ENCODE measurements at regions not wholly inside any gene's neighbourhood (a gene's known extent, or its start where the extent isn't known, plus 50 kb on each side); places are given as distances from the start of the nearest gene placed in this dataset.

- H3K4me3 ChIP-seq (ENCODE audit: low read depth, low read length): no peak overlapping the region
- no peaks in the 10 kb centered on the region for H3K27me3 ChIP-seq (ENCODE audit: control insufficient read depth, insufficient read depth, low read length)
- no peak for TF ChIP-seq CTCF (IDR thresholded peaks at IDR 0.05; ENCODE audit: insufficient read depth, low read length, severe bottlenecking)
- no peaks in the 10 kb centered on the region for H3K36me3 ChIP-seq (ENCODE audit: control insufficient read depth, insufficient read depth, low read length)
- no peak for FAIRE-seq
- DNase-seq (ENCODE audit: low read depth): peak; percentile 93
Measured at GRCh38 chr6:53744321-53744720, 50.5 kb upstream of the LRRC1 start.

GRCh38 chr6:53741034-53741823 lies 53.6 kb upstream of the LRRC1 start:
- DNase-seq (ENCODE audit: low read depth) (no peak), FAIRE-seq (no peak)
- no peak overlapping the region for H3K4me3 ChIP-seq (ENCODE audit: low read depth, low read length)
- H3K27me3 ChIP-seq (ENCODE audit: control insufficient read depth, insufficient read depth, low read length): no peaks in the 10 kb centered on the region
- TF ChIP-seq CTCF (IDR thresholded peaks at IDR 0.05; ENCODE audit: insufficient read depth, low read length, severe bottlenecking): no peak
- no peaks in the 10 kb centered on the region for H3K36me3 ChIP-seq (ENCODE audit: control insufficient read depth, insufficient read depth, low read length)

DNA sequence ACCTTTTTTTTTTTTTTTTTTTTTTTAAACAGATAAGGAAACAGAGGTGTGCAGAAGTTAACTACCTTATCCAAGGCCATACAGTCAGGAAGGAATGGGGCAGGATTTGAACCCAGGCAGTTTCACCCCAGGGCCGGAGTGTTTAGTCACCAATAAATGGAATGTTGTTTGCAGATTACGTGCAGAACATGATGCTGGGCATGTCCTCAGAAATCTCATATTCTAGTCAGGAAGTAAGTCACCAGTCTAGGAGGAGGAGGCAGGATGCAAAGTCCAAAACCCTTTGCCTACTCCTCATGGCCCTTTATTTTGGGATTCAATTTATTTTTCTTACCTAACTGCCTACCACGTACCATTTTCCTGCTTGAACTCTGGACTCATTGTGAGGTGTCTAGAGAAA lies 57.1 kb upstream of the LRRC1 start:
- H3K4me3 ChIP-seq (ENCODE audit: low read depth, low read length): no peak overlapping the region
- FAIRE-seq (peak; percentile 47), DNase-seq (ENCODE audit: low read depth) (peak; percentile 60)
- no peak for TF ChIP-seq CTCF (IDR thresholded peaks at IDR 0.05; ENCODE audit: insufficient read depth, low read length, severe bottlenecking)
- H3K36me3 ChIP-seq (ENCODE audit: control insufficient read depth, insufficient read depth, low read length): no peaks in the 10 kb centered on the region
- H3K27me3 ChIP-seq (ENCODE audit: control insufficient read depth, insufficient read depth, low read length): no peaks in the 10 kb centered on the region

DNA sequence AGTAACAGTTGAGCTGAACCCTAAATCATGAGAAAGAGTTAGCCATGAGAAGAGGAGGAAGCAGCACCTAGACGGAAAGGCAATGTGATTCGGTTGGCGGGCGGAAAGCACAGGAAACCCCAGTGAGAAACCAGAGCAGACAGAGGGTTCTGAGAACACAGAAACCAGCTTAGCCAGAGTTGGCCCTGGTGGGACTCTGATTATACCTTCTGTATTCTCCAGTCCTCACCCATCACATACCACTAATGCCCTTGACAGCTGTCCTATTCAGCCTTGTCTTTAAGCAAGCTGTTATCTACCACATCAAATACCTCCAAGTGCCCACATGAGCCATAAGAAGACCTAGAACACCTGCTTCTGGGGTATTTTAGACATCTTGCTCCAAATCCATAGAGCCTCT lies 58.9 kb upstream of the LRRC1 start:
- H3K27me3 ChIP-seq (ENCODE audit: control insufficient read depth, insufficient read depth, low read length): no peaks in the 10 kb centered on the region
- FAIRE-seq (no peak), DNase-seq (ENCODE audit: low read depth) (no peak)
- TF ChIP-seq CTCF (IDR thresholded peaks at IDR 0.05; ENCODE audit: insufficient read depth, low read length, severe bottlenecking): no peak
- no peaks in the 10 kb centered on the region for H3K36me3 ChIP-seq (ENCODE audit: control insufficient read depth, insufficient read depth, low read length)
- H3K4me3 ChIP-seq (ENCODE audit: low read depth, low read length): no peak overlapping the region

GRCh38 chr6:53734473-53735299 lies 60.1 kb upstream of the LRRC1 start:
- H3K27me3 ChIP-seq (ENCODE audit: control insufficient read depth, insufficient read depth, low read length): no peaks in the 10 kb centered on the region
- FAIRE-seq (no peak), DNase-seq (ENCODE audit: low read depth) (peak; percentile 96)
- H3K36me3 ChIP-seq (ENCODE audit: control insufficient read depth, insufficient read depth, low read length): no peaks in the 10 kb centered on the region
- TF ChIP-seq CTCF (IDR thresholded peaks at IDR 0.05; ENCODE audit: insufficient read depth, low read length, severe bottlenecking): peak; percentile 67
- H3K4me3 ChIP-seq (ENCODE audit: low read depth, low read length): no peak overlapping the region

Measured in bronchial epithelial cell (primary cell).